ENCODE measurements at regions not wholly inside any gene's neighbourhood (a gene's known extent, or its start where the extent isn't known, plus 50 kb on each side); places are given as distances from the start of the nearest gene placed in this dataset.

- Histone ChIP-seq H3K79me2 (ENCODE audit: control insufficient read depth, insufficient read depth, low read length) (no peaks in the 10 kb centered on the region), H3K9me3 (replicated peaks; ENCODE audit: control insufficient read depth, insufficient read depth, low read depth, low read length) (no peaks in the 10 kb centered on the region), H3K27me3 (ENCODE audit: control insufficient read depth in 2 of 2, insufficient read depth in 2 of 2, low read length in 2 of 2) (peaks cover 0 to 5% of the 10 kb centered on the region in 2 experiments; a peak in 2 of 5 replicates), H2AFZ (ENCODE audit: low read depth, low read length) (no peak overlapping the region), H3K9ac (ENCODE audit: insufficient read depth in 1 of 2, low read depth in 2 of 2, low read length in 2 of 2) (no peak overlapping the region), H3K36me3 (ENCODE audit: control insufficient read depth, insufficient read depth, low read length) (no peaks in the 10 kb centered on the region), H3K9me1 (ENCODE audit: control insufficient read depth, insufficient read depth, low read length) (no peaks in the 10 kb centered on the region), H3K4me3 (no peak overlapping the region), H3K4me1 (replicated peaks in 1 of 2; ENCODE audit: control insufficient read depth in 2 of 2, insufficient read depth in 2 of 2, low read length in 2 of 2) (no peaks in the 10 kb centered on the region), H3K4me2 (ENCODE audit: insufficient read depth, low read length) (no peak overlapping the region), H3K27ac (ENCODE audit: extremely low read depth, low read depth, low read length) (no peak overlapping the region), H4K20me1 (replicated peaks; ENCODE audit: control insufficient read depth, insufficient read depth, low read length) (no peaks in the 10 kb centered on the region)
- BruUV-seq (replicated peaks) = no TSS peak
- no peak for TF ChIP-seq ZNF318 (IDR thresholded peaks at IDR 0.05; ENCODE audit: borderline replicate concordance in 1 of 2, low read depth in 1 of 2)
- no peak for TF ChIP-seq HSF4 (CRISPR knock-in tag; IDR thresholded peaks at IDR 0.05; ENCODE audit: borderline replicate concordance)
- no peak for TF ChIP-seq FOXA3 (CRISPR knock-in tag; conservative IDR thresholded peaks at IDR 0.05 in 1 of 2, IDR thresholded peaks at IDR 0.05 in 1 of 2)
- TF ChIP-seq SMAD1 (IDR thresholded peaks at IDR 0.05; ENCODE audit: low read depth, low read length, partially characterized antibody) = no peak
- TF ChIP-seq MCM5 (IDR thresholded peaks at IDR 0.05; ENCODE audit: low read depth) = no peak
- TF ChIP-seq ZBED1 (IDR thresholded peaks at IDR 0.05) = no peak
- TF ChIP-seq NBN (IDR thresholded peaks at IDR 0.05; ENCODE audit: low read depth) = no peak
- TF ChIP-seq BCOR (IDR thresholded peaks at IDR 0.05) = no peak
- no peak for TF ChIP-seq SIN3B (IDR thresholded peaks at IDR 0.05; ENCODE audit: low read depth)
- TF ChIP-seq ZFP36 (IDR thresholded peaks at IDR 0.05; ENCODE audit: low read depth, low read length, partially characterized antibody) = no peak
- no peak for TF ChIP-seq ZNF445 (CRISPR knock-in tag; IDR thresholded peaks at IDR 0.05; ENCODE audit: low read depth)
- no peak for TF ChIP-seq ZNF431 (CRISPR knock-in tag; IDR thresholded peaks at IDR 0.05)
- DNase-seq (ENCODE audit: extremely low read depth in 1 of 4, low spot score in 3 of 4) (no peak), FAIRE-seq (no peak), ATAC-seq (no peak)
- POLR2A ChIA-PET = no interaction called here
- intact Hi-C loops (cut with micrococcal nuclease) = no loop called here
- CTCF ChIA-PET (ENCODE audit: low intra/inter-chr PET ratio) = no interaction called here
- in situ Hi-C loops (cut with MboI) = no loop called here
- WGBS (ENCODE audit: insufficient coverage, low coverage, missing lambda C conversion rate) = 0% methylated on average over 3 of the region's 3 CpGs
These were observed 309.2 kb downstream of the AGTPBP1 start for GRCh38 chr9:85432599-85432998.
